ENCODE measurements at regions not wholly inside any gene's neighbourhood (a gene's known extent, or its start where the extent isn't known, plus 50 kb on each side); places are given as distances from the start of the nearest gene placed in this dataset.

DNA sequence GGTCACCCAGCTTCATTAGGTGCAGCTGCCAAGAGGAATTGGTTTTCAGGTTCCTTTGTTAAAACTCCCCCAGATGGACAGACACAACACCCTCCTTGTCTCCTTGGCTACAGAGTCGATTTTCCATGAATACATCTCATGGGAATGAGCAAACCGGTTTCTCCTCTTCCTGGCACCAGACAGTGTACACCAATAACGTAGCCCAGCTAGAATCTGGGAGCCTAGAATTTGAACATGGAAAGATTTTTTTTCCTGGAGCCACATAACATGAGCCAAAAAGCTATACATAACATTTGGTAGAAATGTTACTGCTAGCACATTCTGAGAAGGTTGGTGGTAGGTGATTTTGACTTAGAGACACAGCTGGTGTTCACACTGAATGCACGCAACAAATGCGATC, 62.9 kb upstream of the SLC34A2 start:
- H3K27ac ChIP-seq (ENCODE audit: low read depth, low read length): no peak overlapping the region
- H3K27me3 ChIP-seq (ENCODE audit: control insufficient read depth, insufficient read depth, low read length): no peaks in the 10 kb centered on the region
- no peaks in the 10 kb centered on the region for H3K36me3 ChIP-seq (ENCODE audit: control insufficient read depth, insufficient read depth, low read length)
- DNase-seq (ENCODE audit: low read depth in 4 of 6, low spot score in 6 of 6): peak in 1 of 6 donors; percentile 82
- H3K4me3 ChIP-seq (ENCODE audit: low read depth, low read length): no peak overlapping the region
- H3K4me1 ChIP-seq (ENCODE audit: control insufficient read depth, insufficient read depth, low read length): no peaks in the 10 kb centered on the region
- WGBS (ENCODE audit: insufficient coverage): 20% methylated on average over 1 of the region's 5 CpGs
- H3K9me3 ChIP-seq (ENCODE audit: control insufficient read depth, insufficient read depth, low read length): no peaks in the 10 kb centered on the region

All from spinal cord (tissue), 9 donors.